HG02610 (cell line): ENCODE measurements at regions not wholly inside any gene's neighbourhood (a gene's known extent, or its start where the extent isn't known, plus 50 kb on each side); places are given as distances from the start of the nearest gene placed in this dataset.

ENCODE experiments used
- ATAC-seq: cut with Tn5 transposase; IDR thresholded peaks from one replicate; pipeline ENCODE4 v1.9.1; 2021; ENCODE audit warnings: mild to moderate bottlenecking, moderate library complexity; ENCODE audit not compliant: unreplicated experiment

DNA sequence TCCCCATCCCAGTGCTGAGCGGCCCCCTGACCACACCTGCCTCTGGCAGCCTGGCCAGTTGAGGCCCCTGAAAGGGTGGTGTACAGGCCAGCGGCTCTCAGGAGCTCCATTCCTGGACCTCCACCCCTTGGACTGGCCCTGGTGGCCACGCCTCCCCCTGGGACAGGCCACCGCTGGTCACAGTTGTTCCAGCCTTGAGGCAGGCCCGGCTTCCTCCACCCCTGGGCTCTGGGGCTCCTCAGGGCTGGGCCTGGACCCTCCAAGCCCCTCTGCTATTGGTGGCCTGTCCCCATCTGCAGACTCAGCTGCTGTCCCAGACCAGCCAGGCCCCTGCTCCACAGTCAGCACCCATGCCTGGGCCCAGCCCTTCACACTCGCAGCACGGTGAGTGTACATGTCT lies 93.2 kb upstream of the NKX1-1 start:
- no peak for ATAC-seq

DNA sequence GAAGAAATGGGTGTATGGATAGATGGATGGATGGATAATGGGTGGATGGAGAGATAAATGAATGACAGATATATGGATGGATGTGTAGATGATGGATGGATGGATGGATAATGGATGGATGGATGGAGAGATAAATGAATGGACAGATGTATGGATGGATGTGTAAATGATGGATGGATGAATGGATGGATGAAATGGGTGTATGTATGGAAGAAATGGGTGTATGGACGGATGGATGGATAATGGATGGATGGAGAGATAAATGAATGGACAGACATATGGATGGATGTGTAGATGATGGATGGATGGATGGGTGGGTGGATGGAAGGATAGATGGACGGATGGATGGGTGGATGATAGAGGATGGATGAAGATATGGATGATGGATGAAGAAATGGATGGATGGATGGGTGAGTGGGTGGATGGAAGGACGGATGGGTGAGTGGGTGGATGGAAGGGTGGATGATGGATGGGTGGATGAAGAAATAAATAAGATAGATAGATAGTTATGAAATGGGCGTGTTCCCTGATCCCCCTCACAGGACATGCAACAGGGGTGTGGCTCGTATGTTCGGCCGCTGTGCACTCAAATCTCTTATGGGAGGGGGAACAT lies 91.1 kb upstream of the NKX1-1 start:
- ATAC-seq: no peak

DNA sequence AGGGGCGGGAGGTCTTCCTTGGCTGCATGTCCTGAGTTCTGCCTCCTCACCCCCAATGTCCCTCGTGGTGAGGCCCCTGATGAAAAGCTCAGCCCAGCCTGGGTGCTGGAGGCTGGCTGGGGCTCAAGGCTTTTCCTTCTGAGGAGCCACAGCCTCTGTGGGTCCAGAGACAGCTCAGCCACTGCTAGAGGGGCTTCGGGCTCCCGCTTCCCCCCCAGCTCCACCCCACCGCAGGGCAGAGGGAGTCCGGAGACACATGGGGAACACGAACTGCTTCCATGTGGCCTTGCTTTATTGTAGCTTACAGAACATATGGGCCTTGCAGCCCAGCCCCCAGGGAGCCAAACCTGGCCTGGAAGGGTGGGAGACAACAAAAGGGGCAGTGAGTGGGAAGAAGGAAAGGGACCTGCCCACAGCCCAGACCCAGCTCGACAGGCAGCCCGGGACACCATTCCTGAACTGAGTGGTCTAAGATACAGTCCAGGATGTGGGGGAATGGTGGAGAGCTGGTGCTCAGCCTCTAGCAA lies 89.9 kb upstream of the NKX1-1 start:
- no peak for ATAC-seq

DNA sequence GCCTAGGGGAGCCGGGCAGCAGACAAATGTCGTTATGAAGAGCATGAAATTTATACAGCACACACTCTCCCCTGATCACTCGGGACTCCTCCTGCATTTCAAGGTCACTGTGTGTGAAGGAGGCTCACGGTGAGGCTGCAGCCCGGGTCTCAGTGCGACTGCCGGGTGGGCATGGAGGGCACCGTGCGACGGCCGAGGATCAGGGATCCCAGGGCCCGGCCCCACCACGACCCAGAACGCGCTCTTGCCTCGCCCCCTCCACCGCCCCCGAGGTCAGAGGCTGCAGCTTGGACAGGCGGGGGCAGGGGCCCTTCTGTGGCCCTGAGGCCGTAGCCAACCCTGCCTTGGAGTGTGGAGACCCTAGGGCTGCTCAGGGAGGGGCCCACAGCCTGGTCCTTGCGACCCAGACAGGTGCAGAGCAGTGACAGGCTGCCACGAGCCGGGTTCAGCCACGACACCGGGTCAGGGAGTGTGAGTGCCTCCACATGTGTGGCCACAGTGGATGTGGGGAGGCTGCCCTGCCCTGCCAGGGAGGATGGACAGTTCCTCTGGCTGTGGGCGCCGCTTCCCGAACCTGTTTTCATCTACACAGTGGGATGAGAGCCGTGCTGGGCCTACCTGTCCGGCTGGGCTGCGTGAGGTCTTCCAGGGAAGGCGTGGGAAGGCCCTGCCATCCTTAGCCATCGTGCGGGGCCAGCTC lies 89.3 kb upstream of the NKX1-1 start:
- no peak for ATAC-seq

DNA sequence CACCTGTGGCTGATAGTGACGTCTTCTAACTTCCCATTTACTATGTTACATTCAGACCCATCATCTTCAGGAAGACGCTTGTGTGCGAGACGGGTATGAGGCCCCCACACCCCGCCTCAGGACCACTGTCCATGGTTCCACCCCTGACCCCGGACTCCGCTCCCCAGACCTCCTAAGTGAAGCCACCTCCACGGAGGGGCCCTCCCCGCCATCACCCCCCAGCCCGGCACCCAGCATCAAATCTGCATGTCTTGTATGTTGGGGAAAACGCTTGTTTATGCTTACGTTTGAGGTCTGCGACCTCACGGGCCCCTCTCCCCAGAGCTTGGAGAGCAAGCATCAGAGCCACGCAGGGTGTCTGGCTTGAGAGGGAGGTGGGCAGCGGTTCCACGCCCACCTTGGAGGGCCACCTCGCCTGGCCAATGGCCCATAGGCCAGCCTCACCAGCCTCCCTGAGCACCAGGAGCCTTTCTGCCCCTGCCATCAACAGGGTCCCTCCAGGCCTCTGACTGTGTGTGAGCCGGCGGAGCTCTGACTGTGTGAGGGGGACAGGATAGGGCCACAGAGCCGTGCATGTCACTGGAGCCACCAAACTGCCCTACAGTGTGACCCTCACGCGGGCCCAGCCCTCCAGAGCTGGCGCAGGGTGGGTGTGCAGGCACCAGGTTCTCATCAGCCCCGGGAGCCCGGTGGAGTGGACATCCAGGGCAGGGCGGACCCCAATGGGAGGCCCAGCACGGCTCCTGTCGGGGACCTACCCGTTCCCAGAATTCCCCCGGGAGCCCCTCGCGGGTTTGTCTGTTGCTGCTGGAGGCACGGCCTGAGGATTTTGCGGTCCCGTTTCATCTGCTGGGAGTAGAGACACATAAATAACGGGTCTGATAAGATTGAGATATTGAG lies 88.4 kb upstream of the NKX1-1 start:
- no peak for ATAC-seq

DNA sequence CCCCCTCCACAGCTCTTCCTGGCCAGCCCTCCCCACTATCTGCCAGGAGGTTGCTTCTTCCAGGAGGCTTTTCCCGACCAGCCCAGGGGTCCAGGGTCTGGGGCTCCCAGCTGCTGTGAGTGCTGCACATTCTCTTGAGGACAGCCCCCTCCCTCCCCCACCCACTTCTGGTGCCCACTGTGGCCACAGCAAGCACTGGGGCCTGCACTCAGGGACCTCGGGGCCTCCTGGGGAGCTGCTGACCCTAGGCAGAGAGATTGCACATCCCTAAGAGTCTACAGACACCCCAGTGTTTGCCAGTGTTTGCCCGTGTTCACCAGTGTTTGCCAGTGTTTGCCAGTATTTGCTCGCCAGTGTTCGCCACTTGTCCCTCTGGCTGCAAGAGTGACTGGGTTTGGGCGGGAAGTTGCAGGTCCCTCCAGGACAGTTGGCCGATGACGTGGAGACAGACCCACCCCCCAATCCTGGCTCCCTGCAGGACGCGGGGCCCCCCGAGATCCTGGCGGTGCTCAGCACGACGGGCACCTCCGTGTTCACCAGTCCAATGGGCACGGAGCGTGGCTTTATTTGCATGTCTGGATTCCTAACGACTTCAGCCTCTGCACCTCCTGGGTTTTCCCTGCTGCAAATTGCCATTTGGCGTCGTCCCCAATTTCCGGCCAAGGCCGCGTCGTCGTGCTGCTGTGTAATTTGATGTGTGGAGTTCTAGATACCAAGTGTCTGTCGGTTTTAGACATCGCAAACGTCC lies 87.5 kb upstream of the NKX1-1 start:
- no peak for ATAC-seq

DNA sequence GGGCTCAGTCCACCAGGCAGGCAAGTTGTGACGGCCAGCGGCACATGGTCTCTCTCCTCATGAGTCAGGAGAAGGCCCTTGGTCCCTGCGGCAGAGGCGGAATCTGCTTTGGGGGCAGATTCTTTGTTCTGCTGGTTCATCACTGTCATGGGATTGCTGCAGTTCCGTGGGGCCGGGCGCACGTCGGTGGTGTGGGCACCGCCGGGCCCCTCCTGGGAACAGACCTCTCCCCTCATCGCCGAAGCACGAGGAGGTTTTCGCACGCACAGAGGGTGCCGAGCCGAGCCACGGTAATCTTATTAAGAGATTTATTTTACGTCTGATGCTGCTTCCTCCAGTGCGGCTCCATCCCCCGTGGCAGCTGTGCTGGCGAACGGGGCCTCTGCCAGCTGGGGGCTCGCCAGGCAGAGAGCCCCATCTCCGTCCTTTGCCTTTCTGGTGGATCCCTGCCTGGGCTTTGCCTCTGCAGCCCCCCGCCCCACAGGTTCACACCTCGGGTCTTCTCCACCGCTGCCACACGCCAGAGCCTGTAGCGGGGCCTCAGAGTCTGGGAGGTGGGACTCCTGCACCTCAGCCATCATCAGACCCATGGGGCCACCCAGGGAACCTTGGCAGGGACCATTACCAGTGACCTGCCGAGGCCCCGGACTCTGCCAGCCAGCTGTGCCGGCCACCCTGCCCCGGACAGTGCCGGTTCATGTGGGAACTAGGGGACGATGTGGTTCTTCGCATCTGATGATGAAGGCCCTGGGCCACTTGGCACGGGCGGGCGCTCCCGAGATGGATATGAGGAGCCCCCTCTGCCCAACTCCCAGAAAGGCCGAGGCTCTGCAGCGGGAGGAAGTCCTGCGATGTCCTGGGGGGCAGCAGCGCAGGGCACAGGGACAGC lies 86.7 kb upstream of the NKX1-1 start:
- ATAC-seq: no peak

DNA sequence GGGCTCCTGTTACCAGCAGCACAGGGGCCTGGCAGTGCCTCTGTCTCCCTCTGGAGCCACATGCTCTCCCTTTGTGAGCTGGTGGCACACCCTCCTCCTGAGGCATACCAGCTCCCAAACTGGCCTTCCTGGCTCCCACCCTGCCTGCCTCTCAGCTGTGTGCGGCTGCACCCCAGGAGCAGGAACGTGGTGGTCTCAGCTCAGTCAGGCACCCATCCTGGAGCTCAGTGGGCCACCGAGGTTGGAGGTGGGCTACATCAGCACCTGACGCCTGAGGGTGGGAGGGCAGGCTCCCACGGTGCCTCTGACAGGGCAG lies 85.9 kb upstream of the NKX1-1 start:
- no peak for ATAC-seq

DNA sequence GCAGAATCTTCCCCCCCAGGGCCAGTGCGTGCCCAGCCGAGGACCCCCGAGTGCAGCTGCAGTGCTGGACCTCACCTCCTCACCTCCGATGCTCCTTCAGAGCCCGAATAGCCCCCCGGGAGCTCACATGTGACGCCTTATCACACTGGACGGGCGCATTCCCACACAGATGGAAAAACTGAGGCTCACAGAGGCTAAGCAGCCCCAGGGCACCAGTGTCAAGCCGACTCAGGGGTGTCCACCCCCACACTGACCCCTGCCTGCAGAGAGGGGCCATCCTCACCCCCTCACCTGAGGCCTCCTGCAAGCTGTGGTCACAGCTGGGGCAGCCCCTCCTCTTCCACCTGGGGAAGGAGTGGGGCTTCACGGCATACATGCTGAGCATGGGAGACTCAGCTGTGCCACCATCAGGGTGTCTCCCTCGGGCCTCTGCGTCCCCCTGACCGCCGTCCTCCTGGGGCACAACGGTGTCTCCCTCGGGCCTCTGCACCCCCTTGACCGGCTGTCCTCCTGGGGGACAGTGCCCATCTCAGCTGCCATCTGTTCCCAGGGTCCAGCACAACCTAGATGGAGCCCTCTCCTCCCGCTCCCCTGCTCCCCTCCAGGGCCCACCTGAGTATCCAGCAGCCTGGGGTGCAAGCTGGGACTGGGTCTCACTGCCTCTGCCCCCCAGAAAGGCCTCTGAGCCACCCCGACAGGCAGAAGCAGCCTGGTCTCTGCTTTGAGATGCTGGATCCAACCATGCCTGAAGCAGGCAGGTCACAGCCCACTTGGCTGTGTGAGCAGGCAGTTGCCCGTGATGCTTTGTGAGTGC lies 85.3 kb upstream of the NKX1-1 start:
- no peak for ATAC-seq

DNA sequence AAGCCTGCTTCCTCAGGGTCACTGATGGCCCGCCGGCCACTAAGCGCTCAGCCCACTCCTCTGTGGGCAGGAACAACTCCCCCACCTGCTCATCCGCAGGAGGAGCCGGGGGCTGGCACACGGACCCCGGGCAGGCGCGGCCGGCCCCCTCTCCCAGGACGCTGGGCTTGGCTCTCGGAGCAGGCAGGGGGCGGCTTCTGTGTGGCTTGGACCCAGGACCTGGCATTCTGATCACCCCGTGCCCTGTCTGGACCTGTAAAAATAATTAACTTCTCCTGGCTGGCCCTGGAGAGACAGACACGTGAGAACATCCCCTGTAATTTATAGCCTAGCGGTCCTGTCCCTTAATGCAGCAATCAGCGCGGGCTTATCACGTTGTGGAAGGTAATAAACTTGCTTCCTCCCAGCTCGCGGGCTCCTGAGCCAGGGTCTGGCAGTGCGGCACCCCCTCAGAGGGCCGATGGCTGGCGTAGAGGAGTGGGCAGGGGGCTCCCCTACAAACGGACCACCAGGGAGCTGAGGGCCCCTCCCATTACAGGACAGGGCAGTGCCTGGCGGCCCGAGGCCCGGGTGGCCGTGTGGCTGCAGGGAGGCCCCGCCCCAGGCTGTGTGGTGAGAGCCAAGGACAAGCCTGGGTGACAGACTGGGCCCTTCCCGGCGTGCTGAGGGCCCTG lies 84.5 kb upstream of the NKX1-1 start:
- ATAC-seq: no peak

DNA sequence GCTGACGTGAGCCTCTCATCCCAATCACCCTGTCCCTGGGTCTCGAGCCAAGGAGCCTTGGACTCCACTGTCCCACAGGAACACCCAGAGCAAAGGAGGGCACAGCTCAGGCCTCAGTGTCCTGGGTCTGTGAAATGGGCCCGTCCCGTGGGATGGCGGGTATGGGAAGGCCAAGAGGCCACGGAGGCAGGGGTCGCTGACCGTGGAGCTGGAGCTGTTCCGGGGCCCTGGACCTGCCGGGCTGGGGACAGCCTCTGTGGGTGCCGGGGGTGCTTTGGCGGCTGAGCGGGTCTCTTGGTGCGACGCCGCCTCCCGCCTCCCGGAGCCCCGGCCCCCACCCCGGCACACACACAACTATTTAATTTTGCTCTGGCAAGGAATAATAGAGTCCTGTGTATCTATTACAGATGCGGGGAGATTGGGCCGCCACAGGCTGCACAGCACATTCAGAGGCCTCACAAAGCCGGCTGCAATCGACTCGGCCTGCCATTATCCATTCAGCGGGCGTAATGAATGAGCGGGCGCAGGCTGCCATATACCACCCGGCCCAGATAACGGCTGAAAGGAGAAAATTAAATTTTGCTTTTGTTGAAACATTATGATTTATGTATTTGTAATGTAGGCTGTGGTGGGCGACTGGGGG lies 83.9 kb upstream of the NKX1-1 start:
- ATAC-seq: no peak

DNA sequence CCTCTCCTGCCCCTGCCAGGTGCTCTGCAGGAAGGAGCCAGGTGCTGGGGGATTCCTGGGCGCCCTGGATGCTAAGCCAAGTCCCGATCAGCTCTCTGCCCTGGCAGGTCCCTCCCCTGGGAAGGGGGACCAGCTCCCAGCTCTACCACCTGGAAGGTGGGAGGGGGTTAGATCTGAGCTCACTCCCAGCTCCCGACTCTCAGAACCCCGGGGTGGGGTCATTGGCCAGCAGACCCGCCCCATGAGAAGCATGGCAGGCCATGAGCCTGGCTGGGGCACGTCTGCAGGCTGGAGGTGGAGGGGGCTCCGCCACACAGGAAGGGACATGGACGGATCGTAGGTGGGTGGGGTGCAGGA lies 83.4 kb upstream of the NKX1-1 start:
- no peak for ATAC-seq

DNA sequence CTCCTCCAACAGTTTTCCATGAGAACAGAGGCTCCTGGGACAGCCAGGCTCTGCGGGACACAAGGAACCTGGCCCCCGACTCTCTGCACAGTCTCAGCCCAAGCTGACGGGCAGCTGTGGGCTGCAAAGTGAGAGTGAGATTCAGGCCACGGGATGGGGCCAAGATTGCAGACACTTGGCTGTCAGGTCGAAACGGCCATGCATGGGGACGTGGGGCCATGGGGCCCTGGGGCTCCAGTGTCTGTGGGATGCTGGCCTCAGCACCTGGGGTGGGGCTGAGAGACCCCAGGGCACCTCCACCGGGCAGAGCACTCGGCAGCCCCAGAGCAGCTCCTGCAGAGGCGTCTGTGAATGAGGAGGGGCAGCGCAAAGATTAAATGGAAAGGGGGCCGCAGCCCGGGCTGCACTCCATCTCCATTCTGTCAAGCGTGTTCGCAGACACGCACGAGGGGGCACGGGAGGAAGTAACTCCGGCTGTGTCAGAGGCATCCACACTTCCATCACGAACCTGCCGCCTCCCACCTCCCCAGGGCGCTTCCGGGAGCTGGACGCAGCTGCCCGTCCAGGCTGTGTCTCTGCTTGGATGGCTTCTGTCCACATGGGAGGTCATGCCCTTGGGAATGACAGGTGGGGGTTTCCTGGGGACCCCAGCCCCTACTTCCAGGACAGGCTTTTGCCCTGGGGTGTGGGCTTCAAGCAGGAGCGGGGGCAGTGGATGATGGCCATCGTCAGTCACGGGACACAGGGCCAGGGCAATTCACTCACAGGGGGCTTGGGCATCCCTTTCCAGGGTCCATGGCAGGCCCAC lies 82.8 kb upstream of the NKX1-1 start:
- ATAC-seq: no peak

DNA sequence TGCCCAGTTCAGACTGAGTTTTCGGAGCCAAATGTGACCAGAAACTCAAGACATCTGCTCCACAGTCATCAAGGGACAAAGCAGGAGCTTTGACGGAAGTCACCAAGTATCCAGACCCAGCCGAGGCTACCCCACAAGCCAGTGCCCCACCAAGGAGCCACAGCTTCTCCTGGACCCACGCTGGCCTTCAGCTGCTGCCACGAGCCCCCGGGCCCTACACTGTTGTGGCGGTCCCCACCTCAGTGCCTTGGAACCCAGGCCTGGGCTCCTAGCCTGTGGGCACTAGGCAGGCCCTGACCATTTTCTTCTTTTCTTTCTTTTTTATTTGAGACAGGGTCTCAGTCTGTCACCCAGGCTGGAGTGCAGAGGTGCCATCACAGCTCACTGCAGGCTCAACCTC lies 82.1 kb upstream of the NKX1-1 start:
- no peak for ATAC-seq

DNA sequence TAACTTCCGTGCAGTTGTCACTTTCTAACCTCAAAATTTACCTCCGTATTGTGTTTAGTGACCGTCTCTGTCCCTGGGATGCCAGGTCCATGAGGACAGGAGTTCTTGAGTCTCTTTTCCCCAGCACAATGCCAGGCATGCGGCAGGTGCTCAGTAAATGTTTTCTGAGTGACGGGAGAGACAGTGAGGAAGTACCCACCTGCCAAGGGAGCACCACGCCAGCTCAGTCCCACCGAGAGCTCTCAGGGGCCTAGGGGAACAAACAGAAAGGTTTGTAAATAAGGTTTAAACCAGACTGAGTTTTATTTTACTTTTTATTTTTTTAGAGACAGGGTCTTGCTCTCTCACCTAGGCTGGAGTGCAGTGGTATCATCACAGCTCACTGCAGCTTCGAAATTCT lies 81.5 kb upstream of the NKX1-1 start:
- ATAC-seq: no peak

DNA sequence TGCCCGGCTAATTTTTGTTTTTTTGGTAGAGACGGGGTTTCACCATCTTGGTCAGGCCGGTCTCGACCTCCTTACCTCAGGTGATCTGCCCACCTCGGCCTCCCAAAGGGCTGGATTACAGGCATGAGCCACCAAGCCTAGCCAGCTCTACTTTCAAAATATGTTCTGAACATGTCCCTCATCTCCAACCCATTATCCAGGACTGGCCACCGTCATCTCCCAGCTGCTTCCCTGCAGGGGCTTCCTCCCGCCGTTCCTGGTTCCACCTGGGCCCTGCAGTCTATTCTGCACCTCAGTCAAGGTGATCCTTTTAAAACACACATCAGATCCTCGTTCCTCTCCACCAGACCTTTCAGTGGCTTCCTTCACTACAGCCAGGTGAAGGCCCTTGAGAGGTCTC lies 80.9 kb upstream of the NKX1-1 start:
- ATAC-seq: no peak

DNA sequence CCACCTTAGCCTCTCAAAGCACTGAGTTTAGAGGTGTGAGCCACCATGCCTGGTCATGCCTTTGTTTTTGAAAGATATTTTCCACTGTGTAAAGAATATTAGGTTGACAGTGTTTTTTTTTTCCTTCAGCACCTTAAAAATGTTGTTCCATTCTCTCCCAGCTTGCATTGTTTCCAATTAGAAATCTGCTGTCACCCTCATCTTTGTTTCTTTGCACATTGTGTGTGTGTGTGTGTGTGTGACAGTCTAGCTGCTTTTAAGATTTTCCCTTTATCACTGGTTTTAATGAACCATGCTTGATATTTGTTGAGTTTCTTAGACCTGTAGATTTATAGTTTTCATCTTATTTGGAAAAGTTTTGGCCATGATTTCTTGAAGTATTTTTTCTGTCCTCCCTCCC lies 79.0 kb upstream of the NKX1-1 start:
- ATAC-seq: no peak

DNA sequence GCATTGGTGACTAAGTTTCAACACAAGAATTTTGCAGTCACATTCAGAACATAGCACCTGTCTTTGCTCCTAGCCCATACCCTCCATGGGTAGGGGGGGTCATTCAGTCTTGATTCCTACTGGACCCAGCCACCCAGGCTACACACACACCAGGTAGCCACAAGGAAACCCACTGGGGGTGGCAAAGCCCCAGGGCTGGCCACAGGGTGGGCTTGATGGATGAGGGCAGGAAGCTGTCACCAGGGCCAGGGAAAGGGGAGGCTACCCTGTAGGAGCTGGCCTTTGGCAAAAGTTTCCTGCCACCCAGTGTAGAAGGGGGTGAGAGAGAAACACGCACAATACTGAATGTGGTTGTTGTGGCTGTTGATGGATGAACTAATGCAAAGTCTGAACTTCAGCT lies 74.5 kb upstream of the NKX1-1 start:
- no peak for ATAC-seq
